ENCODE measurements at regions not wholly inside any gene's neighbourhood (a gene's known extent, or its start where the extent isn't known, plus 50 kb on each side); places are given as distances from the start of the nearest gene placed in this dataset.
"Not testable (repeated sequence)": the region's sequence is repeated elsewhere in the genome, so short reads cannot be mapped to it uniquely, and the experiment has no call there.

- TF ChIP-seq CTCF (IDR thresholded peaks at IDR 0.05; ENCODE audit: insufficient read depth, low read depth, low read length); EZH2 (IDR thresholded peaks at IDR 0.05; ENCODE audit: insufficient read depth, low read length): not testable (repeated sequence)
Measured at GRCh38 chr4:49126858-49127257, 140.8 kb downstream of the CWH43 start.
